Stimulated activated CD4-positive, alpha-beta T cell treated with anti-CD3 and anti-CD28 coated beads, Interleukin-12 subunit alpha, Interleukin-12 subunit beta, amount 100 ng/mL, for 48 hours (primary cell): ENCODE measurements at regions not wholly inside any gene's neighbourhood (a gene's known extent, or its start where the extent isn't known, plus 50 kb on each side); places are given as distances from the start of the nearest gene placed in this dataset.

Experiments used
- DNase-seq, 3 donors: peaks; one replicate each; pipeline ENCODE4 v3.0.0-alpha.2; 2020; ENCODE audit warnings: low read depth in 2 of 3, low spot score in 1 of 3

- DNase-seq, result no peak
Observed at GRCh38 chr12:107973950-107974349, 155.1 kb upstream of the WSCD2 start.

DNA sequence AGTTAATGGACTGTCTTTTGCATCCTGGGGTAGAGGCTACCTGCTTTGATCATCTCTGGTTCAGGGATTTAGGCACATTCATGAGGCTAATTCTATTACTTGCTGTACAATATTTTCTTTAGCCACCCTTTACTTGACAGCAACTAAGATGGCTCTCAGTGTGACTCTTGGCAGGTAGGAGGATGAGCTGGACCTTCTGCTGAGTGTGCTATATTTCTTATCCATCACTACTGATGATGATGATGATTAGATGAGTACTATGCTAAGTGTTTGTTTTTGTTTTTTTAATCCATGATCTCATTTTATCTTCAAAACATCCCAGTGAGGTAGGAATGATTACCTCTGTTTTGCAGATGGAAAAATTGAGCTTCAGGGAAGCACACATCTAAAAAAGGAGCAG lies 152.8 kb upstream of the WSCD2 start:
- no peak for DNase-seq

DNA sequence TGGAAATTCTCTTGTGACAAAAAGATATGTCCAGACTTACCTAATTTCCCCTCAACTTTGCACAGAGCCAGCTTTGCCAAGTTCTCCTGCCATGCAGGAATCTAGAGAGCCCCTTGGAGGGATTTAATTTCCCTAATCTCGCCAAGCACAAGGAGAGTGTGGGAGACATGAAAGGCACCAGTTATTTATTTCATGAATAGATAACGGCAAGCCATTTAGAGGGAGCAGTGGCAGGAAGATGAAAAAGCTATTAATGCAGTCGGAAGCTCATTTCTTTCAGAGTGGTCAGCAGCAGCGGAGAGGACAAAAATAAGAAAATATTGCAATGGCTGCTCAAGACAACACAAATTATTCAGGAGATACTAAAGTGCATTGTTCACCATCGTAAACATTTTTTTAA lies 150.9 kb upstream of the WSCD2 start:
- no peak for DNase-seq

DNA sequence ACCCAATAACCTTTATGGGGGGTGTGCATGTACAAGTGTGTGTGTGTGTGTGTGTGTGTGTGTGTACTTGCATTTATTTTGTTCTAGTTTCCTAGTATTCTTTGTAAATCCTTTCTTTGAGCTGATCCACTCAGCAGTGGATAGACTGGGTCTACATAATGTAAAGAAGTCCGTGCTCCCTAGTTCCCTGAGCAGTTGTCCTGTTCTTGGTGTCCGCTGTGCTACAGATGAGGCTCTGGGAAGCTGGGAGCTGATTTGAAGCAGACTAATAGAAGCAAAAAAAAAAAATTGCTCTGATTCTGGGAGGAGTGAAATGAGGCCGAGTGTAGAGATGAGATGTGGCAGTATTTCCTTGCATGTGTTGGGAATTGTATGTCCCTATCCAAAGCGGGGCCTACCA lies 150.4 kb upstream of the WSCD2 start:
- no peak for DNase-seq

DNA sequence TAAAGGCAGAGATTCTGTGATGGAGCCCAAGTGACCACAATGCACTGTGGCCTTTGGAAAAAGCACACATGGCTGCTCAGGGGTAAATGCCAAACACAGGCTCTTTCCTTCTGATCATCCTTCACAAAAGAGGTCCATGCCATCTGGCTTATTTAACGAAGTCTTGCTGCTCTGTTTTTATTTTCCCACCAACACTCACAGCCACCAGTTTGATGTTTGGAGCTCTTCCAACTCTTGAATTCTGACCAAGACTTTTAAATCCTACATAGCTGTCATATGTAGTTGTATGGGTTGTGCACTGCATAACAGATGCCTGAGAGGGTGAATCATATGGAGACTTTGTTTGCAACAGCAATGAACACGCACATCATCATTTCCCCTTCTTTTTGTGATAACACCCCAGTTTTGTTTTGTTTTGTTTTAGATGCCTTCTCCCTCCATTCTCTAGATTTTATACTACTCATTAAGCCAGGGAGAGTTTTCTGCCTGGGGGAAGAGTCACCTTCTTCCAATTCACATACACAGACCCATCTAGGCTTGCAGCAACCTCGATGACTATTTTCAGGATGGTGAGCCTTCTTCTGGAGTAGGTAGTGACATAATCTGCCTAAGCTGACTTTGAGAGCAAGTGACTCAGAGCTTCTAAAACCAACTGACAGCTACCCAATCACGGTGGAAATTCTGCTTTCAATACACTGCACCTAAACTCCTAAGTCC lies 145.2 kb upstream of the WSCD2 start:
- no peak for DNase-seq

- no peak for DNase-seq
Observed at GRCh38 chr12:107984973-107985372, 144.1 kb upstream of the WSCD2 start.

DNA sequence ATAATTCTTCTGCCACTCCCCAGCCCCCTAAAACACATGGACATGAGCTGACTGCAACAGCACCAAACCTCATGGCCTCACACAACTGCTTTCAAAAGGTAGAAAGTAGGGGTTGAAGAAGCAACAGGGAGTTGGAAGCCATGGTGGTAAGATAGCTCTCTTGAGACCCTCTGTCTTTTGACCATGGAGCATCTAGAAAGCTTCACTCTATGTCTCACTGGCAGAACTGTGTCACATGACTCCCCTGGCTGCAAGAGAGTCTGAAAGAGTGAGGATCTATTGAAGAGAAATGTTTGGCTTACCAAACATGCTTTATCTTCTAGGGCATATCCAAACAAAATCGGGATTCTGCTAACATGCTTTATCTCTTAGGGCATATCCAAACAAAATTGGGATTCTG lies 142.9 kb upstream of the WSCD2 start:
- DNase-seq, result no peak

- DNase-seq, result peak; percentile 1 to 12 (median 6)
Observed at GRCh38 chr12:107990325-107990724, 138.8 kb upstream of the WSCD2 start.

DNA sequence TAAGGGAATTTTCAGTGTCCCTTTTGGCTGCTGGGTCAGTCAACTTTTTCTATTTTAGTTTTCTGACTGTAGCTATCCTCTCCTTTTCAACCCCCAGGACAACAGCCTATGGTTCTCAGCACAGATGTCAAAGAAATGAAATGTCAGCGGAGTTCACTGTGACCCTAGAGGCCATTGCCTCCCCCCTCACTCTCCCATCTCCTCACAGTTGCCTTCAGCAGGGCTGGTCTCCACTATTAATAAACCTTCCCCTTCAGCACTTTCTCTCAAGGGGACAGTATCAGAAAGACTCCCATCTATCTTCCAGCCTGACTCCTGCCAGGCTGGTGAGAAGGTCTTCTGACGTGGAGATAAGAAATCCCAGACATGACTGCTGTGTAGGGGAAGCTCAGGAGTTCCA lies 137.1 kb upstream of the WSCD2 start:
- no peak for DNase-seq

- DNase-seq, result no peak
Observed at GRCh38 chr12:107992870-107993451, 136.1 kb upstream of the WSCD2 start.

- DNase-seq, result no peak
Observed at GRCh38 chr12:107998863-107999262, 130.2 kb upstream of the WSCD2 start.

- no peak for DNase-seq
Observed at GRCh38 chr12:108000111-108000510, 129.0 kb upstream of the WSCD2 start.

DNA sequence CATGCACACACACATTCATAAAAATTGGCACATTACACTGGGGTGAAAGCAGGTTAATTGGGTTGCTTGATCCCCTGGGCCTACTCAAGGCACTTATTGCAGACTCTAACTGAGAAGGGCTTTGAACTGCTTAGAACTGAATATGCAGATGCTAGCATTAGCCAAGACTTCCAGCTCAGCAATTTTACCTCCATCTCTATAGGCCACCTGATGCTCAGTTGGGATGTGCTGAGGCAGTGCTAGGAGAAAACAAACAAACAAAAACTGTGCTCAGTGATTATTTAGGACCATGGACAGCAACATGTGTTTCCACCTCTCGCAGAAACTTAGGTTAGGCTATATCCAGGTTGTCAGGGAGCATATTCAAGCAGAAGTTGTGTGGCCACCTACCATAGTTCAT lies 124.8 kb upstream of the WSCD2 start:
- no peak for DNase-seq

- DNase-seq, result no peak
Observed at GRCh38 chr12:108008163-108008905, 120.8 kb upstream of the WSCD2 start.

GRCh38 chr12:108009442-108010070 lies 119.5 kb upstream of the WSCD2 start:
- DNase-seq, result no peak

GRCh38 chr12:108016022-108016564 lies 113.0 kb upstream of the WSCD2 start:
- no peak for DNase-seq

DNA sequence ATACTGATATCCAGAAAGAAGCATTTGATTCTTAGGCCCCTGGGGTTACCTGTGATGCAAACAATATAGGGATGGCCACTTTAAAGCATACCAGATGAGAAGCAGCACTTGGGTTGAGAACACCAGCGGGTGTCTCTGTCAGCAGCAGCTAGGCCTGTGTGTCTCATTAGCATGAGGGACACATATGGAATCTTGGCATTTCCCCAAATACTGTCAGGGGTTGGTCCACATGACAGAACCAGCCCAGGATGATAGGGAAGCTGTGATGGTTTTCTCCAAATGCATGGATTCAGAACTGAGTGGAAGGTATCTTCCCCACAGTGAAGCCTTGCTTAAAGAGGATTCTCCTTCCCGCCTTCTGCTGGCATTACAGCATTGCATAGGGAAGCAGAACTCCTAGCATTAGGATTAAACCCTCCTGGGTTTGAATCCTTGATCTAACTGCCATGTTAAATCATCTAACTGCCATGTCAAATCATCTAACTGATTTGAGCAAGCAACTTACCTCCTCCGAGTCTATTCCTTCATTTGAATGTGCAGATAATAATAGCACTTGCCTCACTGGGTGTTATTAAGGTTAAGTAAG lies 111.5 kb upstream of the WSCD2 start:
- DNase-seq, result no peak

- DNase-seq, result no peak
Observed at GRCh38 chr12:108019862-108020261, 109.2 kb upstream of the WSCD2 start.

DNA sequence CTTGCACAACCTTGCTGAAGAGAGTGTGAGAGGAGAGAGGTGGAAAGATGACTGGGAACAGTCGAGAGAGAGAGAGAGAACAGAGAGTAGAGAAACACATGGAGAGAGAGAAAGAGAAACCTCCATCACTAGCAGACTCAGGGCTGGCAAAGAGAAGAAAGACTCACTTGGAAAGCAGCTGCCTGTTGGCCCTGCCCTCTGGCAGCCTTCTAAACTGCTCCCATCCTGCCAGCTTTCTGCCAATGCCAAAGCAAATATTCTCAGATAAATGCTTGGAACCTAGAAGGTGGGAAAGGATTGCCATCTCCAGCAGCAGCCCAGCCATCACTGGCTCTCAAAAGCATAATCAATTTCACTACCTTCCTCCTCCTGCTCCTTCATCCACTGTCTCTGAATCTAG lies 107.9 kb upstream of the WSCD2 start:
- no peak for DNase-seq

DNA sequence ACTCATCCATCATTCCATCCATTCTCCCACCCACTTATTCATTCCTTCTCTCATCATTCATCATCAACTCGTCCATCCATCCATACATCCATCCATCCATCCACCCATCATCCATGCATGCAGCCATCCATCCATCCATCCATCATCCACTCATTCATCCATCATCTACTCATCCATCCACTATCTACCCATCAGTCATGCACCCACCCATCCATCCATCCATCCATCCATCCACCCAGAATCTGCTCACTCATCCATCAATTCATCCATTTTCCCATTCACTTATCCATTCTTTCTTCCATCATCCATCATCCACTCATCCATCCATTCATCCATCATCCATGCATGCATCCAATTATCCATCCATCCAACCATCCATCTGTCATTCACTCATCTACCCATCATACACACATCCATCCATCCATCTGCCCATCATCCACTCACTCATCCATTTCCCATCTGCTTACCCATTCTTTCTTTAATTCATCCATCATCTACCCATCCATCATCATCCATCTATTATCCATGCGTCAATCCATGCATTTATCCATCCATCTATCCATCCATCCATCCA lies 107.1 kb upstream of the WSCD2 start:
- no peak for DNase-seq
